ENCODE measurements at regions not wholly inside any gene's neighbourhood (a gene's known extent, or its start where the extent isn't known, plus 50 kb on each side); places are given as distances from the start of the nearest gene placed in this dataset.

GRCh38 chr13:65400702-65401101 lies 1829.4 kb downstream of the PCDH9 start:
- TF ChIP-seq TSHZ2 (CRISPR knock-in tag; IDR thresholded peaks at IDR 0.05): no peak
- no peak for TF ChIP-seq ZFP30 (CRISPR knock-in tag; IDR thresholded peaks at IDR 0.05)
- TF ChIP-seq CSDC2 (CRISPR knock-in tag; IDR thresholded peaks at IDR 0.05): no peak
- no peak for TF ChIP-seq TCF4 (CRISPR knock-in tag; IDR thresholded peaks at IDR 0.05; ENCODE audit: borderline replicate concordance)
- TF ChIP-seq ZNF565 (CRISPR knock-in tag; conservative IDR thresholded peaks at IDR 0.05; ENCODE audit: low read depth): no peak
- TF ChIP-seq, protein P1, sequence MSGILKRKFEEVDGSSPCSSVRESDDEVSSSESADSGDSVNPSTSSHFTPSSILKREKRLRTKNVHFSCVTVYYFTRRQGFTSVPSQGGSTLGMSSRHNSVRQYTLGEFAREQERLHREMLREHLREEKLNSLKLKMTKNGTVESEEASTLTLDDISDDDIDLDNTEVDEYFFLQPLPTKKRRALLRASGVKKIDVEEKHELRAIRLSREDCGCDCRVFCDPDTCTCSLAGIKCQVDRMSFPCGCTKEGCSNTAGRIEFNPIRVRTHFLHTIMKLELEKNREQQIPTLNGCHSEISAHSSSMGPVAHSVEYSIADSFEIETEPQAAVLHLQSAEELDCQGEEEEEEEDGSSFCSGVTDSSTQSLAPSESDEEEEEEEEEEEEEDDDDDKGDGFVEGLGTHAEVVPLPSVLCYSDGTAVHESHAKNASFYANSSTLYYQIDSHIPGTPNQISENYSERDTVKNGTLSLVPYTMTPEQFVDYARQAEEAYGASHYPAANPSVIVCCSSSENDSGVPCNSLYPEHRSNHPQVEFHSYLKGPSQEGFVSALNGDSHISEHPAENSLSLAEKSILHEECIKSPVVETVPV (CRISPR knock-in tag; IDR thresholded peaks at IDR 0.05): no peak
- TF ChIP-seq GLIS3 (CRISPR knock-in tag; IDR thresholded peaks at IDR 0.05): no peak
- TF ChIP-seq TOX (CRISPR knock-in tag; IDR thresholded peaks at IDR 0.05; ENCODE audit: borderline replicate concordance): no peak
- no peak for TF ChIP-seq BACH2 (CRISPR knock-in tag; IDR thresholded peaks at IDR 0.05; ENCODE audit: borderline replicate concordance)
- no peak for ATAC-seq

DNA sequence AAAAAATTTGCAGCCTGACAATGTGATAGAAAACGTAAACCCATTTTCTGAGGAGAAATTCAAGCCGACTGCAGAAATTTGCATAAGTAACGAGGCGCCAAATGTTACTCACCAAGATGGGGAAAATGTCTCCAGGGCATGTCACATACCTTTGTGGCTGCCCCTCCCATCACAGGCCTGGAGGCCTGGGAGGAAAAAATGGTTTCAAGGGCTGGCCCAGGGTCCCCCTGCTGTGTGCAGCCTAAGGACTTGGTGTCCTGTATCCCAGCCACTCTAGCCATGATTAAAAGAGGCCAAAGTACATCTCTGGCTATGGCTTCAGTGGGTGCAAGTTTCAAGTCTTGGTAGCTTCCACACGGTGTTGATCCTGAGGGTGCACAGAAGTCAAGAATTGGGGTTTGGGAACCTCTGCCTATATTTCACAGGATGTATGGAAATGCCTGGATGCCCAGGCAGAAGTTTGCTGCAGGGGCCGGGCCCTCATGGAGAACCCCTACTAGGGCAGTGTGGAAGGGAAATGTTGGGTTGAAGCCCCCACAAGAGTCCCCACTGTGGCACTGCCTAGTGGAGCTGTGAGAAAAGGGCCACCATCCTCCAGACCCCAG lies 1842.3 kb downstream of the PCDH9 start:
- no peak for ATAC-seq
- no peak for TF ChIP-seq ZNF8 (CRISPR knock-in tag; IDR thresholded peaks at IDR 0.05)
- TF ChIP-seq ISL1 (CRISPR knock-in tag; IDR thresholded peaks at IDR 0.05): no peak

DNA sequence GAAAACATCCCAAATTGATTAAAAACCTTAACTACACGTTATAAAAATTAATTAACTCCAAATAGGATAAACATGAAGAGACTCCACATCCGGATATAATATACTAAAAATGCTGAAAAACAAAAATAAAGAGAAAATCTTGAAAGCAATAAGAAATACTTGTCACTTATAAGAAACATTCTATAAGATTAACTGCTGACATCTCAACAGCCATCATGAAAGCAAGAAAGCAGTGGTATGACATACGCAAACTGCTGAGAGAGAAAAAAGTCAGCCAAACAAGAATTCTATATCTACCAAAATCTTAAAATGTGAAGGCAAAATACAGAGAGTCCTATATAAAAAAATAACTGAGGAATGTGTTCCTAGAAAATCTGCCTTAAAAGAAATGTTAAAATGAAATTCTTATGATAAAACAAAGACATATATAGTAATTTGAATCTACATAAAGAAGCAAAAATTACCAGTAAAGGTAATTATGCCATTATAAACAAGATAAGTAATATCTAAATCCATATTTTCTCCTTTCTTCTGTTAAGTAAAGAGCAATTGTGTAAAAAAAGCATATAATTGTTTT lies 1851.1 kb downstream of the PCDH9 start:
- TF ChIP-seq ZNF70 (CRISPR knock-in tag; IDR thresholded peaks at IDR 0.05) (no peak), RARB (CRISPR knock-in tag; IDR thresholded peaks at IDR 0.05) (no peak), ZNF565 (CRISPR knock-in tag; conservative IDR thresholded peaks at IDR 0.05; ENCODE audit: low read depth) (no peak), ZFP30 (CRISPR knock-in tag; IDR thresholded peaks at IDR 0.05) (no peak), ISL1 (CRISPR knock-in tag; IDR thresholded peaks at IDR 0.05) (no peak)
- TF ChIP-seq, protein P2, sequence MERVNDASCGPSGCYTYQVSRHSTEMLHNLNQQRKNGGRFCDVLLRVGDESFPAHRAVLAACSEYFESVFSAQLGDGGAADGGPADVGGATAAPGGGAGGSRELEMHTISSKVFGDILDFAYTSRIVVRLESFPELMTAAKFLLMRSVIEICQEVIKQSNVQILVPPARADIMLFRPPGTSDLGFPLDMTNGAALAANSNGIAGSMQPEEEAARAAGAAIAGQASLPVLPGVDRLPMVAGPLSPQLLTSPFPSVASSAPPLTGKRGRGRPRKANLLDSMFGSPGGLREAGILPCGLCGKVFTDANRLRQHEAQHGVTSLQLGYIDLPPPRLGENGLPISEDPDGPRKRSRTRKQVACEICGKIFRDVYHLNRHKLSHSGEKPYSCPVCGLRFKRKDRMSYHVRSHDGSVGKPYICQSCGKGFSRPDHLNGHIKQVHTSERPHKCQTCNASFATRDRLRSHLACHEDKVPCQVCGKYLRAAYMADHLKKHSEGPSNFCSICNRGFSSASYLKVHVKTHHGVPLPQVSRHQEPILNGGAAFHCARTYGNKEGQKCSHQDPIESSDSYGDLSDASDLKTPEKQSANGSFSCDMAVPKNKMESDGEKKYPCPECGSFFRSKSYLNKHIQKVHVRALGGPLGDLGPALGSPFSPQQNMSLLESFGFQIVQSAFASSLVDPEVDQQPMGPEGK (CRISPR knock-in tag; IDR thresholded peaks at IDR 0.05; ENCODE audit: borderline replicate concordance): no peak
- ATAC-seq: no peak

- no peak for ATAC-seq
Measured at GRCh38 chr13:65378484-65378883, 1851.7 kb downstream of the PCDH9 start.

GRCh38 chr13:65368832-65369231 lies 1861.3 kb downstream of the PCDH9 start:
- ATAC-seq: no peak
- TF ChIP-seq TOX (CRISPR knock-in tag; IDR thresholded peaks at IDR 0.05; ENCODE audit: borderline replicate concordance) (no peak), ZC3H10 (CRISPR knock-in tag; IDR thresholded peaks at IDR 0.05) (no peak), PPARA (CRISPR knock-in tag; IDR thresholded peaks at IDR 0.05; ENCODE audit: borderline replicate concordance) (no peak), ARNTL (CRISPR knock-in tag; IDR thresholded peaks at IDR 0.05; ENCODE audit: borderline replicate concordance, low read depth) (no peak), BACH2 (CRISPR knock-in tag; IDR thresholded peaks at IDR 0.05; ENCODE audit: borderline replicate concordance) (no peak), ZNF565 (CRISPR knock-in tag; conservative IDR thresholded peaks at IDR 0.05; ENCODE audit: low read depth) (no peak), ZNF8 (CRISPR knock-in tag; IDR thresholded peaks at IDR 0.05) (no peak), SNAI2 (CRISPR knock-in tag; IDR thresholded peaks at IDR 0.05) (no peak), ZFP3 (CRISPR knock-in tag; IDR thresholded peaks at IDR 0.05) (no peak), ZNF70 (CRISPR knock-in tag; IDR thresholded peaks at IDR 0.05) (no peak), ISL1 (CRISPR knock-in tag; IDR thresholded peaks at IDR 0.05) (no peak), OSR1 (CRISPR knock-in tag; IDR thresholded peaks at IDR 0.05) (no peak)

More at GRCh38 chr13:65378484-65378883, 1851.7 kb downstream of the PCDH9 start:
- no peak for TF ChIP-seq TCF4 (CRISPR knock-in tag; IDR thresholded peaks at IDR 0.05; ENCODE audit: borderline replicate concordance)
